Inflammatory macrophage (primary cell): ENCODE measurements at regions not wholly inside any gene's neighbourhood (a gene's known extent, or its start where the extent isn't known, plus 50 kb on each side); places are given as distances from the start of the nearest gene placed in this dataset.
"Not testable (repeated sequence)": the region's sequence is repeated elsewhere in the genome, so short reads cannot be mapped to it uniquely, and the experiment has no call there.

ENCODE experiments used
- DNase-seq, 2 donors: peaks; one replicate each; pipeline ENCODE4 v3.0.0-alpha.2; 2020 to 2022

DNA sequence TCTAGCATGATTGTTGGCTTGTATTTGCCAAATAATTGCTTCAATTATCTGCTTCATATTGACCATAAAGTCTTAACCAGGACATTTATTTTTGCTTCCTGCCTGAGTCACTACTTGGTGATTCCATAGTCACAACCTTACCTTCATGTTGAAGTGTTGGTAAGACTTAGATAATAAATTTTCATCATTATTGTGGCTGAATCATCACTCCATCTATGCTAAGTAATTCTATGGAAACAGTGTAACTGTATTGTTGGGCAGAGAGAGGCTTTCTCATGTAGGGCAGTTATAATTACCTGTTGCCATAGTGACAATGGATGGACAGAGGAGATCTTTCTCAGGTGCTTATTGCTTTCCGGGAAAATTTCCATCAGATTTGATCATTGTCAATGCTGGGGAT lies 330.7 kb upstream of the LRRC3B start:
- DNase-seq, result no peak

DNA sequence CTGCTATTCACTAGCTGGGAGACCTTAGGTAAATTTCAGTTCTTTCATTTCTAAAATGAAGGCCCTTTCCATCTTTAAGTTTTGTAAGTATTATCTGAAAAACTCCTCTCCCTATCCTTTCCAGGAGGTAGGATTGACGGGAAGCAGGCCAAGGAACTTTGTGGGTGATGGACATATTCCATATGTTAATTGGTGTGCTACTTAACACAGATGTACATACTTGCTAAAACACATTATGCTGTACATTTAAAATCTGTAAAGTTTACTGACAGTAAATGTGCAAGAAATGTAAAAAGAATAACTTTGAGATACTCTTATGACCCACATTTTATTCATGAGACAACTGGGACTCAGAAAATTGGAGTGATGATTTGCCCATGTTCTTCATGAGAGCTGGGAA lies 329.8 kb upstream of the LRRC3B start:
- DNase-seq, result no peak

DNA sequence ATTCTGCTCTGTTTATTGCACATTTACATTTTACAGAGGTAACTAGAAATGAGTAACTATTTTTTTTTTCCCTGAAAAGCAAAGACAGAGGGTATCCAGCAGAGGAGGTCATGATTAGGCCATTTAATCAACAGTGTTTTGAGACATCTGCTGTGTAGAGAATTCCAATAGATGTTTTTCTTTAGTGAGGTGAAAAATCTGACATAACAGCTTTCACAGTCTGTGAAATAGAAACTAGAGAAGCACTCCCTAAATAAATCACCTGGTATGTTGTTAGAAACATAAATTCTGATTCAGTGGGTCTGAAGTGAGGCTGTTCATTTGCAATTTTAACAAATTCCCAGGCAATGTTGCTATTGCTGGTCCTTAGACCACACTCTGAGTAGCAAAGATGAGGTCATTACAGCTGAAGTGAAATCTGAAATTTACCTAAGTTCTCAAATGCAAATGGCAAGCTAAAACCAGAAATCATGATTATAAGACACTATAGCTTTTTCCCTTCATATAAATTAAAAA lies 329.2 kb upstream of the LRRC3B start:
- no peak for DNase-seq

DNA sequence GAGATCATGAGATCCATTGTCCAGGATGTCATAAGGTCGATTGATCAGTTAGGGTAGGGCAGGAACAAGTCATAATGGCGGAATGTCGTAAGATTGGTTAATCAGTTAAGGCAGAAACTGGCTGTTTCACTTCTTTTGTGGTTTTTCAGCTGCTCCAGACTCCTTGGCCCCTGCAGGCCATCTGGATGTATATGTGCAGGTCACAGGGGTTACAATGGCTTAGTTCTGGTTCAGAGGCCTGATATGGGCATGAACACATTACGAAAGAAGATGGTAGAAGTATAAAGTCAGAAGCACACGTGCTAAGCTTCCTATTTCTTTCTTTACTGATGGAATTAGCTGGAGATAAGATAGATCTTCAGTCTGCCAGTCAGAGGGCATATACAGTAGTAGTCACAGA lies 315.4 kb upstream of the LRRC3B start:
- DNase-seq, result no peak

DNA sequence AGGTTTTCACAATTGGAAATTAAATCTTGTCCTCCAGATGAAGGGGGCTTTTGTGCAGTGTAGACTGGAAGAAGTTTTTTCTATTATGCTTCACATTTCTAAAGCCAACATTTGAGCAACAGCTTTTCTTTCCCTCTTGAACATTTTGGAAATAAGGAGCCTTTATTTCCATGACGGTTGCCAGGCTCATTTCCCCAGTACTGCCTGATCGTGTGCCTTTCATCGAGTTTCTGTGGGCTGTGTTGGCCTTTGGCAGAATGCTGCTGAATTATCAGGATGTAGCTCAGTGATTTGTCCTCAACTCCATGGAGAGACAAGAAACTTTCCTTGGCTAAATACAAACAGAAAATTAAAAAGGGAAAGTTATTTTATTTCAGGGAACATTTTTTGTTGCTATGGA lies 314.8 kb upstream of the LRRC3B start:
- DNase-seq, result no peak

DNA sequence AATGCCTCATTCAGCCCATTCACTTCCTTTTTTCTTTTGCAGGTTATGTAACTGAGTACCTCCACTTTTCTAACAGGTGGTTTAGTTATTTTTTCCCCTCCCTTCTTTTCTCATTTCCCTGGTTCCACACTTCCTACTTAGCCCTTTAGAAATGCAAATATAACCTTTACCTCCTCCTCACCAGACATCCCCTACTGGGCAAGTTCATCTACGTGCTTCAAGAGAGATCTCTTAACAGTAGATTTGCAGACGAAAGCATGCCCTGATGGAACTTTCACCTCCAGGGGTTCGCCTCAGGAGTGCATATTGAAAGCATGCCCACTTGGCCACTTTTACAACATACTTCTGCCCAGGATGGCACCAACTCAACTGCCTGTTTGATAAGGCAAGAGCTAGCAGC lies 314.1 kb upstream of the LRRC3B start:
- DNase-seq, result no peak

DNA sequence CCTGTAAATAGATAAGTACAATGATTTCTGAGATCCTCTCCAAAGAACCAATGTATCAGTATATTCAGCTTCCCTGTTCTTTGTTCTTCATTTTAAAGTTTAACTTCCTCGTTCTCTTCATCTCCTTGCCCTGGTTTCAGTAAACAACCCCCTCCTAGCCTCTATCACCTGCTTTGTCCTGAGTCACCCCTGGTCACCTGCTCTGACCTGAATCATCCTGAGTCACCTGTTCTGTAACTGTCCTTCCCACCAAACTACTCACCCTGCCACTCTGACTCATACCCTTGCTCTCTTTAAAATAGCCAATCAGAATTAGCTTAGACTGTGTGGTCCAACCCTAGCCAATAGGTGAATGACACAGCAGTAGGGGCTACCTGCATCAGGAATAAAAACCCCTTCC lies 313.0 kb upstream of the LRRC3B start:
- not testable (repeated sequence) for DNase-seq

DNA sequence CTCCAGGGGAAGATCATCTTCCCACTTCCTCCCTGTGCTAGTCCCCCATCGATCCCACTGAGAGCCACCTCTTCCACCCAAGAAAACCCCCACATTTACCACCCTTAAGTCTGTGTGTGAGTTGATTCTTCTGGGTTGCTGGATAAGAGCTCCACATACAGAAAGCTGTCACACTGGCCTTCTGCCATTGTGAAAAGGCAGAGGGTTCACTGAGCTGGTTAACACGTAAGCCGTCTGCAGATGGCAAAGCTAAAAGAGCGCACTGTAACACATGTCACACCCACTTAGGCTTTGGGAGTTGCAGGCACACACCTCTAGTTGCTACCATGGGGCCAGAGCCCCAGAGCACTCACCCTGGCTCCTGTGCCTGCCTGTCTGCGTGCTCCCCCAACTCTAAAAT lies 309.8 kb upstream of the LRRC3B start:
- no peak for DNase-seq

DNA sequence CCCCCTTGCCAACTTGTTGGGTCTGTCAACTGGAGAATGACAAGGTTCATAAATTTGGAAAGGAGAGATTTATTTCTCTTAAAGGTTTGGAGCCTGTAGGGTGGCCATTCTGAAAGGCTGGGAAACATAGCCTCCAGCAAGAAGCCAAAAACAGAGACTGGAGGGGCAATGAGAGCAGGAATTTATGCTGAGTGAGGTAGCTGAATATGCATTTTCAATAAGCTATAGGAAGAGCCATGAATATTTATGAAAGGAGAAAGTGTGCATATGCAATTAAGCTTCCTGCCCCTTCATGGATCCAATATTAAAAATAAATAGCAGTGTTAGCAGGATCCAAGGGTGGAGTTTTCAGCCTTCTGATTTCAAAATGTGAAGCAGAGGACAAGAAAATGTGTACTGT lies 306.1 kb upstream of the LRRC3B start:
- DNase-seq, result no peak

DNA sequence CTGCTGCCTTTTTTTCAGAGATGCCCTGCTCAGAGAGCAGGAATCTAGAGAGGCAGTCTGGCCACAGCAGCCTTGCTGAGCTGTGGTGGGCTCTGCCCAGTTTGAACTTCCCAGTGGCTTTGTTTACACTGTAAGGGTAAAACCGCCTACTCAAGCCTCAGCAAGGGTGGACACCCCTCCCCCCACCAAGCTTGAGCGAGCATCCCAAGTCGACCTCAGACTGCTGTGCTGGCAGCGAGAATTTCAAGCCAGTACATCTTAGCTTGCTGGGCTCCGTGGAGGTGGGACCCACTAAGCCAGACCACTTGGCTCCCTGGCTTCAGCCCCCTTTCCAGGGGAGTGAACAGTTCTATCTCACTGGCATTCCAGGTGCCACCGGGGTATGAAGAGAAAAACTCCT lies 298.8 kb upstream of the LRRC3B start:
- not testable (repeated sequence) for DNase-seq

DNA sequence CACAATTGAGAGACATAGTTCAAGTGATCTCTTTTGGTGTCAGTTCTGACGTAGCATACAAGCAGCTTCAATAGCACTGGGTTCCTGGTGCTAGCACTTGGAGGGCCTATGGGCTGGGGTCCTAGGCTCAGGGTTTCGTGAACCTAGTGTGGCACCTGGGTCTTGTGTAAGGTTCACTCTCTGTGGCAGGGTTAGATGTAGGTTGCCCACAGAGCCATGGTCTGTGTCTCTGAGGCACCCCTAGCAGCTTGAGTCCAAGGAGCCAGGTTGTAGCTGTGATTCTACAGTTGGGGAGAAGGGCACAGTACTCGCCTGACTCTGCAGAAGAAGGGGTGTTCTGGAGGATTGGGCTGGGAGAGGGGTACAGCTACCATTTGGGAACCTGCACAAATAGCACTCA lies 282.6 kb upstream of the LRRC3B start:
- no peak for DNase-seq

DNA sequence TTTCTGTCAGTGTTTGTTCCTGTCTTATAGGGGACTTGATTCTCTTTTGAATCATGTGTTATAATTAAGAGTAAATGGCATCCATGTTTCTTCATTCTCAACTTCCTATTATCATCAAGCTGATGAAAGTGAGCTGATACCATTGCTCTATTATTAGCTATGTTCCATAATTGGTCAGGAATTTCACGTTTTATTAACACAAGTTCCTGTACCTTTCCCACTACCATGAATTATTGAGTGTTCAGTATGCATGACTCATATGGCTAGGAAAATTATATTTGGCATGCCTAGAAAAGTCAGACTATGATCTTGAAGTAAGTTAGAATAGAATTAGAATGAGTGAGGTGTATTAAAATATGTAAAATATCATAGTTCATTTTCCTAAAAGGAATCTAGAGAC lies 278.9 kb upstream of the LRRC3B start:
- no peak for DNase-seq

DNA sequence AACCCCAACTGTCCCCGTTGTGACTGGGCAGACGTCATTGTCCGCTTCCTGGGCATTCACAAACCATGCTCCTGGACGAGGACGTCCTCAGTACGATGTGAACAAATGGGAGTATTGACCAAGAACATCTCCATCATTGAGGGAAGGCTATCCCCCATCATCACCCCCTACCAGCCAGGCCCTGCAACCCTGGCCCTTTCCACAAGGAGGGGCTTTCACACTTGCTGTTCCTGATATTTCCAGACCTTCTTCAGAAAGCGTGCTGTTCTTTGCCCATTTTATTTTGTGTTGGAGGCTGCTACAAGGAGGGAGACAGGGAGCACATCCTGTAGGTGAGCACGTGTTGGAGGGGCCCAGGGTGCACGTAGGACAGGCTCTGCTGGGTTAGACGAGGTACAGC lies 277.0 kb upstream of the LRRC3B start:
- no peak for DNase-seq

DNA sequence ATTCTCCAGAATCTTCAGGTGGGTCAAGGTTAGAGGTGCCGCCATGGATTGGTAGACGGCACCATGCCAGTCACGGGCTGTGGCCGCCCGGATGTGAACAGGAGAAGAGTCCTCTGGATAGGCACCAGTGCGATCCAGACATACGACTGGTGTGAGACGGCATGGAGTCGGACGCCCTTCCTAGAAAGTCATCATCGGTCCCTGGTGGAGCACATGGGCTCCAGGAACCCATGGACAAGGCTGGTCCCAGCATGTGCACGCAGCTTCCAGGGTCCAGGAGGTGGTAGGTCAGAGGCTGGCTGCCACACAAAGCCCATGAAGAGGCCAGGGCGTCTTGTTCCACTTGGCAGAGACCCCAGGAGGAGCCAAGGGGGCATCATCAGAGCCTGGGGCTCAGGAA lies 276.1 kb upstream of the LRRC3B start:
- DNase-seq, result no peak

DNA sequence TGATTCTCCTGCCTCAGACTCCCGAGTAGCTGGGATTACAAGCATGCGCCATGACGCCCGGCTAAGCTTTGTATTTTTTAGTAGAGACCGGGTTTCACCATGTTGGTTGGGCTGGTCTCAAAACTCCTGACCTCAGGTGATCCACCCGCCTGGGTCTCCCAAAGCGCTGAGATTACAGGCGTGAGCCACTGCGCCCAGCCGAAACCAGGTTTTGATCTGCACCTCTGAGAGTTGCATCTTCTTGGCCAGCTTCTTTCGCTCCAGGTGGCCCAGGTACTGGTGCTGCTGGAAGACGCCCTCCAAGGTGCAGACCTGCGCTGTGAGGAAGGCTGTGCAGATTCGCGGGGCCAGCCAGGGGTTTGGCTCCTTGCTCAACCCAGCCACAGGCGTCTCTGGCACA lies 275.4 kb upstream of the LRRC3B start:
- DNase-seq, result no peak

DNA sequence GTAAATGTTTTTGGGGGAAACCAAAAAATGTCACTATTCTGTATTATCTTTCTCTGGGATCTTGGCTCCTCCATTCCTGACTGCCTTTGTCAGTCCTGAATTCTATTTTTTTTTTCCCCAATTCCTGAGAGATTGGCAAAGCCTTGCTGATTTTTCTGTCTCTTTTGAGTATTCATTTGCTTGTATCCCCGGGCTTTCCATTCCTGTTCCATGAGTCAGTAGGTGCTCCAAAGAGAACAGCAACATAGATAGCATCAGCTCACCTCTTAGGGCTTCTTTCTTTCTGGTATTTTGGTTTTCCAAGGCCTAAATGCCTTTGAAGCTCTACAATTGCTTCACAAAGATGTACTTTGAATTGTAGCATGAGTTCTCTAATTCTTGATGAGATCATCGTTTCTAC lies 271.7 kb upstream of the LRRC3B start:
- DNase-seq, result no peak

DNA sequence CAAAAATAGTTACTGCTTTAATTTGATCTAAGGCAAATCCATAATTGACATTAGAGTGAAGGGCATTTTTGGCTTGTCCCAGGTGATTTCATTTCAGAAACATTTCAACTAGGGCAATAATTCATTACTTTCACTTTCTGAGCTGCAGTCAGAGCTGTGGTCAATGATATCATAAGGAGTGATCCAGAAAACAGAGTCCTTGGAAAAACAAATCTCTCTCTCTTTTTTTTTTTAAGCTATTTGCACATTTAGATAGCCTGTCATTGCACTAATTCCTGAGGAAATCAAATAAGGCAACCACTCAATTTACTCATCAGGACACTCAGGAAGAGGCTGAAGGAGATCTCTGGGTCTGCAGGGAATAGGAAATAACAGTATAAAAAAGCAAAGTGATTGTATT lies 269.5 kb upstream of the LRRC3B start:
- DNase-seq, result no peak

DNA sequence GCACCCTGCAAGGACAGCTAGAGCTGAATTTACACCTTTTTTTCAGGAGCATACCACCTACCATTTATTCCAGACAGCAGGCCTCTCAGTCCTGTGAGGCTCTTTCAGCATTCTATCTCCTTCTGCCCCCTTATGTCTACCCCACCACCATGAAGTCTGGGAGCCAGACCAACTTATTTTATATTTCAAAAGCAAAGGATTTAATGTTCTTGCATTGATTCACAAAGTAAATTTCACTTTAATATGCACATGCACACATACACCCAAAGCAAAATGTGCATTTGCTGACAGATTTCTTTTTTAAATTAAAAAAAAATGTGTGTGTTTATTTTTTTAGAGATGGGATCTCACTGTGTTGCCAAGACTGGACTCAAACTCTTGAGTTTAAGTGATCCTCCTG lies 264.2 kb upstream of the LRRC3B start:
- DNase-seq, result no peak

DNA sequence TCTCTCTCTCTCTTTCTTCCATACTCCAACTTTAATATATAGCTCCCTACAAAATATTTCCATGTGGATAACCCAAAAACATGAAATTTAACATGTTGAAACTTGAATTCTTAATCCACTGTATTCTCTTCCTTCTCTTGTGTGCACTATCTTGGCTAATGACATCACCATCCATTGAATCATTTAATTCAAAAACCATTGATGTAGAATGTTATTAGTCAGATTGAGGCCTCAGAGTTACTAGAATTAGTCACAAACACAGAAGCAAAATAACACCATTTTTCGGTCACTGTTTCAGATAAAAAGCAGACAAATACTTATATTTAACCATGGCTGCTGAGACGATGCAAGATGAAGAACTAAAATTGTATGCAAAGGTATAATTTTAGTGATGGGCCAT lies 256.9 kb upstream of the LRRC3B start:
- DNase-seq, result no peak

DNA sequence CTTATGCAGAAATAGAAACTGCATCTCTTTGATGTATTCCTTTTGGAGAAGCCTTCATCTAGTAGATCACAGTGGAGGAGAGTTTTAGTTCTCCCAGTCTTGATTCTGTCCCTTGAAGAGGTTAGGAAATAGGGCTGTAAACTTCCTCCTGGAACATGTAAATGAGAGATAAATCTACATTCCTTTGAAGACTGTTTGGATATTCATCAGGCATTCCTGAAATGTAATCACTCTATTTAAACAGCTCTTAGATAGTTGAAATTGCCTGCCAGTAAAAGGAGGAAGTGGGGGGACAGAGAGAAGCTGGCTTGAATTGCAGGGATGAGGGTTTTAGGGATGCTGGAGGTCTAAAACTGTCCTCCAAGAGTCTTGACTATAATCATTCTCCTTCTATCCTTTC lies 254.3 kb upstream of the LRRC3B start:
- DNase-seq, result no peak

DNA sequence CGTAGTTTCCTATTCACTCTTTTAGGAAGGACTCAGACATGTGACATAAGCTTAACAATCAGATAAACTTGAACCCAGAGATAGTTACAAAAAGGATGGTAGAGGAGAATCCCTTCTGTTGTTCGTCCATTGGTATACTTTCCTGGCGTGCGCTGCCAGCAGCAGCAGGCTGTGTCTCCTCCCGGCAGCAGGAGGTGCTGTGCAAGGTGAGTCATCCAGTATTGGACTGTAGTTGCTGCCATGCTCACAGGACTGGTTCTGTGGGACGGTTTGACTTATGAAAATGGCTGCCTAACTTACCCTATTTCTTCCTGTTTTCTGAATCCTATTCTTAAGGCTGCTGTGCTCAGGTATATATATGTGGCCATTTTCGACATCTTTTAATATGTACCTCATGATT lies 253.4 kb upstream of the LRRC3B start:
- no peak for DNase-seq

DNA sequence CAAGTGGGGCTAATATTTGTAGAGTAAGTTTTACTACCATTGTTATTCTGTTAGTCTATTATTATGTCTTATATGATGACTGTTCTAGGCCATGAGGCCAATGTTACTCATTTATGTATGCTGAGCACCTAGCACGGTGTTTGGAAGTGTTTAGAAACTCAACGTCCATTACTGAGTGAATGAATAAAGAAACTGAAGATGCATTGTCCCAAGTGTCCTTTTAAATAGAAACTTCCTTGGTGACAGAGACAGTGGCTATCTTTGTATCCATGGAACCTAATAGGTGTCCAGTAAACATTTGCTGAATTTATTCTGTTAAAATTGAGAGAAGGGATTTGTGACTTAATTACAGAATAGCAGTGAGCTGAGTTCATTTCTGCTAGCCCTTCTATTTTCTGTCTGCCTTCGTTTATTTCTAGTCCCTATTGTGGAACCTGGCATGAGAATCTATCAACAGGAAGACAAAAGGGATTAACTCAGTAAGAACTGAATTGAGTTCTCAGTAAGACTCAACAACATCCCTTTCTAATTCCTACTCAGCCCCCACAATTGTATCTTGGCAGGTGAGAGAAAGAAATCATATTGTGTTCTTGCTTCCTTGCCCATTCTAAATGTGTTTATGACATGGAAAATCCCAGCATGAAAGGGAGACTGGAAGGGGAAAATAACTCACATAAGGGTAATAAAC lies 246.6 kb upstream of the LRRC3B start:
- DNase-seq, result no peak

DNA sequence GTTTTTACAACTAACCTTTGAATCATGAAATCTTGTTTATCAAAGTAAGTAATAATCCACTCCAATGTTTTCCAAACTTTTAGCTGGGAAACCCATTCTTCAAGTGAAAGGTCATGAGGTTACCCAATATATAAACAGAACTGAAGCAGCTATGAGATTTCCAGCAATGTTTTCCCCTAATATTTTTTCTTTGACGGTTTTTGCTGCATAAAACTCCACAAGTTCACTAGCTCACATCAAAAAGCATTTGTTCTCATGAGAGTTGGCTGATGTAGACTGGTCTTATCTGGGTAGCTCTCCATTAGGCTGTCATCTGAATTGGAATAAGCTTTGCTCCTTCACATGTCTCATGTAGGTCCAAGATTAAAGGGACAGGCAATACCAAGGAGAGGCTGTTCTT lies 241.2 kb upstream of the LRRC3B start:
- DNase-seq, result no peak

DNA sequence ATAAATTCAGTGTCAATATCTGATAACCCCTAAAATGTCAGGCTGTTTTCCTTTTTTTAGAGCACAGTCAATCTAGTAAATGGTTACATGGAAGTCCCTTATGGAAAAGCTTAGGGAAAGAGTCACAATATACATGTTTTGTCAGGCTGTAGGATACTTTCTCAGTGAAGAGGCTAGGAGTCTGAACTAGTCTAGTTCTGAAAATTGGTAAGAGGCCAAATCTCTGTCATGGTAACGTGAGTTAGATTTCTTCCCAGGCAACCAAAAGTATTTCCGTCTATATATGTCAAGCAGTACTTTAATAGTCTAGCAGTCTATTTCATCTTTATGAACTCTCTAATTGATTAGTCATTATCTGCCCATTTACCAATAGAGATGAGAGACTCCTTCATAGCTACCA lies 215.9 kb upstream of the LRRC3B start:
- DNase-seq, result no peak

DNA sequence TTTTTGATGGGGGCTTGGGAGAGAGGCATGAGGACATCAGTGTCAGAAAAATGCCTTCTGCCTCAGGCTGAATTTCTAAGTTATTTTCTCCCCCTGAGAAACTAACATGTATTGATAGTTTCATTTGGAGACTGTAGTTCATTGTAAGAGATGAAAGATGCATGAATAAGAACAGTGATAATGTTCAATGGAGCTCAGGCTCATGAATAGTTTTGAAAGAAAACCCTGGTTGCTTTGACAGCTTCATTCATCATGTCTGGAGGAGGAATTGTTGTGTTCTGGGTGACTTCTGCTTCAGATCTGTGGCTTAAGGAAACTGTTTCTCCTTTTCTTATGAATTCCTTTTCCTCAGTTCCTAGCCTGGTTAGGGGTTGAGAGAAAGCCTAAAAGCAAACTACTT lies 204.0 kb upstream of the LRRC3B start:
- DNase-seq, result no peak
